ENCODE measurements at regions not wholly inside any gene's neighbourhood (a gene's known extent, or its start where the extent isn't known, plus 50 kb on each side); places are given as distances from the start of the nearest gene placed in this dataset.
"Not testable (repeated sequence)": the region's sequence is repeated elsewhere in the genome, so short reads cannot be mapped to it uniquely, and the experiment has no call there.

- DNase-seq: no peak
These were observed 141.8 kb downstream of the SIM1 start for GRCh38 chr6:100322886-100323285.

GRCh38 chr6:100320686-100321085, 144.0 kb downstream of the SIM1 start:
- DNase-seq: no peak

- DNase-seq: no peak
These were observed 147.7 kb downstream of the SIM1 start for GRCh38 chr6:100317031-100317430.

GRCh38 chr6:100314186-100314585, 150.5 kb downstream of the SIM1 start:
- no peak for DNase-seq

- no peak for DNase-seq
These were observed 152.9 kb downstream of the SIM1 start for GRCh38 chr6:100311707-100312251.

- DNase-seq: no peak
These were observed 155.5 kb downstream of the SIM1 start for GRCh38 chr6:100309174-100309573.

- no peak for DNase-seq
These were observed 157.2 kb downstream of the SIM1 start for GRCh38 chr6:100307561-100307960.

GRCh38 chr6:100305209-100305869, 159.4 kb downstream of the SIM1 start:
- no peak for DNase-seq

- no peak for DNase-seq
These were observed 160.1 kb downstream of the SIM1 start for GRCh38 chr6:100304575-100304974.

GRCh38 chr6:100301731-100302130, 163.0 kb downstream of the SIM1 start:
- DNase-seq: no peak

GRCh38 chr6:100300221-100300736, 164.4 kb downstream of the SIM1 start:
- no peak for DNase-seq

- DNase-seq: no peak
These were observed 167.7 kb downstream of the SIM1 start for GRCh38 chr6:100296810-100297544.

GRCh38 chr6:100295172-100295571, 169.5 kb downstream of the SIM1 start:
- not testable (repeated sequence) for DNase-seq

GRCh38 chr6:100289285-100289684, 175.4 kb downstream of the SIM1 start:
- DNase-seq: no peak

- no peak for DNase-seq
These were observed 176.4 kb downstream of the SIM1 start for GRCh38 chr6:100288311-100288710.

GRCh38 chr6:100283285-100283684, 181.4 kb downstream of the SIM1 start:
- no peak for DNase-seq

- no peak for DNase-seq
These were observed 183.2 kb downstream of the SIM1 start for GRCh38 chr6:100281471-100281901.

GRCh38 chr6:100276311-100277057, 188.2 kb downstream of the SIM1 start:
- DNase-seq: no peak

- DNase-seq: no peak
These were observed 190.6 kb downstream of the SIM1 start for GRCh38 chr6:100274147-100274546.

GRCh38 chr6:100271625-100272024, 193.1 kb downstream of the SIM1 start:
- DNase-seq: no peak

GRCh38 chr6:100271202-100271601, 193.5 kb downstream of the SIM1 start:
- no peak for DNase-seq

GRCh38 chr6:100269189-100269588, 195.5 kb downstream of the SIM1 start:
- DNase-seq: no peak

- no peak for DNase-seq
These were observed 196.4 kb downstream of the SIM1 start for GRCh38 chr6:100268326-100268725.

Data from activated CD8-positive, alpha-beta memory T cell treated with anti-CD3 and anti-CD28 coated beads for 24 hours (primary cell).